ENCODE measurements at regions not wholly inside any gene's neighbourhood (a gene's known extent, or its start where the extent isn't known, plus 50 kb on each side); places are given as distances from the start of the nearest gene placed in this dataset.

DNA sequence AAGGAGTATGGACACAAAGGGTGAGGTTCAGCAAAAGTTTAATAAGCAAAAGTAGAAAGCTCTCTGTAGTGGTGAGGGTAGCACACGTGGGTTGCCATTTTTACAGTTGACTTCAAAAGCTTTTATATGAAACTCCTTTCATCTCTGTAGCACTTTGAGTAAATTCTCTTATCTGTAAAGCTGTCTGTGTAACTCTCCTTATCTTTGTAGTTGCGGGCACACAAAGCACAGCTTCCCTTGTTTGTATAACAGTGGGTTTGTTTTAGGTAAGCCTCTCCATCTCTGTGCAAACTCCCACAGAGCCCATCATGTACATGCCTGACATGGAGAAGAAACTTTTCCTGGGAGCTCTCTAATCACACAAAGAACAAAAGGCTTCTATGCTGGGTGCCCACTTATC, 325.9 kb upstream of the PABPC5 start:
- TF ChIP-seq, protein P1, sequence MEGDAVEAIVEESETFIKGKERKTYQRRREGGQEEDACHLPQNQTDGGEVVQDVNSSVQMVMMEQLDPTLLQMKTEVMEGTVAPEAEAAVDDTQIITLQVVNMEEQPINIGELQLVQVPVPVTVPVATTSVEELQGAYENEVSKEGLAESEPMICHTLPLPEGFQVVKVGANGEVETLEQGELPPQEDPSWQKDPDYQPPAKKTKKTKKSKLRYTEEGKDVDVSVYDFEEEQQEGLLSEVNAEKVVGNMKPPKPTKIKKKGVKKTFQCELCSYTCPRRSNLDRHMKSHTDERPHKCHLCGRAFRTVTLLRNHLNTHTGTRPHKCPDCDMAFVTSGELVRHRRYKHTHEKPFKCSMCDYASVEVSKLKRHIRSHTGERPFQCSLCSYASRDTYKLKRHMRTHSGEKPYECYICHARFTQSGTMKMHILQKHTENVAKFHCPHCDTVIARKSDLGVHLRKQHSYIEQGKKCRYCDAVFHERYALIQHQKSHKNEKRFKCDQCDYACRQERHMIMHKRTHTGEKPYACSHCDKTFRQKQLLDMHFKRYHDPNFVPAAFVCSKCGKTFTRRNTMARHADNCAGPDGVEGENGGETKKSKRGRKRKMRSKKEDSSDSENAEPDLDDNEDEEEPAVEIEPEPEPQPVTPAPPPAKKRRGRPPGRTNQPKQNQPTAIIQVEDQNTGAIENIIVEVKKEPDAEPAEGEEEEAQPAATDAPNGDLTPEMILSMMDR (IDR thresholded peaks at IDR 0.05; ENCODE audit: insufficient read depth, low read depth, low read length), result no peak
- no peak for TF ChIP-seq EZH2 (IDR thresholded peaks at IDR 0.05; ENCODE audit: insufficient read depth, low read length)

All from astrocyte (in vitro differentiated cells and primary cell).